CD4-positive, alpha-beta T cell treated with Interleukin-6 for 4 hours (primary cell): ENCODE measurements at regions not wholly inside any gene's neighbourhood (a gene's known extent, or its start where the extent isn't known, plus 50 kb on each side); places are given as distances from the start of the nearest gene placed in this dataset.

ENCODE experiments used
- DNase-seq: peaks from one replicate; pipeline ENCODE4 v3.0.0-alpha.2; 2020; ENCODE audit warnings: mixed read lengths

- DNase-seq: no peak
Measured at GRCh38 chr15:95475067-95475466, 855.4 kb upstream of the NR2F2 start.

- no peak for DNase-seq
Measured at GRCh38 chr15:95479308-95479707, 851.2 kb upstream of the NR2F2 start.

- no peak for DNase-seq
Measured at GRCh38 chr15:95485367-95485766, 845.1 kb upstream of the NR2F2 start.

GRCh38 chr15:95486224-95486623, 844.3 kb upstream of the NR2F2 start:
- no peak for DNase-seq

- no peak for DNase-seq
Measured at GRCh38 chr15:95489103-95489502, 841.4 kb upstream of the NR2F2 start.

DNA sequence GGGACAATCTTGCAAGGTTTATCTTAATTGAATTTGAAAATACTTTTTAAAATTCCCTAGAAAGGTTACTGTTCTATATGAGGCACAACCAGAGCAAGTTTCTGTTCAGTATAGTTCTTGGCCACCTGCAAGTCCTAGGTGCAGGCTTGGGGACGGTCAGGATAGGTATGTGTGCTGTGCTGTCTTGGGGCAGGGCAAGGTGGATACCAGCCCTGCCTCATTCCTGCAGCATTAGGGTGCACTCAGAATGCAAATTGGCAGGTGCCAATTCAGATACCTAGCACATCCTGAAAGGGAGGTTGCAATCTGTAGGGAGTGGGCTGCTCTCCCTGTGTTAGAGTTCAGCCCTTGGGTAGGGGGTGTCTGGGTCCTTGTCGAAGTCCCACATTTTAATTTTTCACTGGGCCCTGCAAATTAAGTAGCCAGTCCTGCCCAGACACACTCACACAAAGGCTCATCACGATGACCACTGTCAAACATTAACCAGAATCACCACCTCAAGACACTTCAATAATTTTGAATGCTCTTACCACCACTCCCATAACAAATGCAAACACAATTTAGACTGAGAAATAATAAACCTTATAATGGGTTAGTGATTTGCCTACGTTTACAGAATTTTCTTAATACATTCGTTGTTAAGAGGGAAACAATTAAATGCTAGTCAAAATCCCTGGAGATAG, 838.0 kb upstream of the NR2F2 start:
- no peak for DNase-seq

- DNase-seq: no peak
Measured at GRCh38 chr15:95494971-95495541, 835.4 kb upstream of the NR2F2 start.

DNA sequence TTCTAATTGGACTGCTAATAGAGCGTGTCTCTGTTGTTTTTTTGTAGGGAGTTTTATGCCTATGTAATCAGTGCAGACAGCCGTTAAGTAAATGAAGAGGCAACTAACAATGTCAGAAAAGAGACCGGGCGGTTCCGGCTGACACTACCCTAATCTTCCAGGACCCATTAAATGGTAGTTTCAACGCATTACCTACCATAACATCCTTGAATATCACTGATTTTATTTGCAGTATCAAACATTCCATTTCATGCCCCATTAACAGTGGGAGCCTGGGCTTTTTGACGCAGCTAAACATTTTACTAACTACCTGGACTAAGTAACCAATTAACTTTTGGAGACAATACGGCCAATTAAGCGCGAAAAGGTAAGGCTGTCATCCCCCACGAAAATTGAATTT, 832.9 kb upstream of the NR2F2 start:
- no peak for DNase-seq

DNA sequence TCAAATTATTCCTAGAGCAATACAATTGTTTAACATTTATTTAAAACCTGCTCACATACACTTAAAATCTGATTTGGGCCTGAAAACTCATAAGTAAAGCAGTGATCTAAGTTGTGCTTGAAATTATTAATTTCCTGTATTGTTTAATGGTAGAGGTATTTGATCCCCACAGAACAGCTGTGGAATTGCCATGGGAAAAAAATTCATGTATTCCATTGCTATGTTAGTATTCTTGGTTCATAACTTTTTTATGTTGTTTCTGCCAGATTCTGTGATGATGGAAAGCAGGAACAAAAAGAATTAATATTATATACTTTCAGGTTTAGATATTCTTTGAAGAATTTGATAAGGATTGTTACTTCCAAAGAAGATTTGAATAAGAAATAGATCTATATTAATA, 831.5 kb upstream of the NR2F2 start:
- no peak for DNase-seq

GRCh38 chr15:95499397-95499796, 831.1 kb upstream of the NR2F2 start:
- no peak for DNase-seq

DNA sequence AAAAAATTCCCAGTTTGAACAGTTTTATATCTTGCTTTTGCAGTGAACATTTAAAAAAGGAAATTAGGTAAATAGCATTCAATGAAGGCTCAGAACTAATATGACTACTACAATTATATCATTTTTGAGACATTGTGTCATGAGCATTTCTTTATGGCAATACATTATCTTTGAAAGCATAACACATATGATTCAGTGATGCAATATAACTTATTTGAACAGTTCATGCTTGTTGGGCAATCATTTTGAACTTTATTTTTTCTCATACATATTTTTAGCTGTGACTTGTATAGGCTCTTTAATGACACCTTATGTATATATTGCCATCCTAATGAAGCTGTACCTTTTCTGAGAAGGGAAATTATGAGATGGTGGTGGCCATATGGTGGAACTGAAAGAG, 828.6 kb upstream of the NR2F2 start:
- no peak for DNase-seq

- no peak for DNase-seq
Measured at GRCh38 chr15:95503107-95503506, 827.4 kb upstream of the NR2F2 start.

DNA sequence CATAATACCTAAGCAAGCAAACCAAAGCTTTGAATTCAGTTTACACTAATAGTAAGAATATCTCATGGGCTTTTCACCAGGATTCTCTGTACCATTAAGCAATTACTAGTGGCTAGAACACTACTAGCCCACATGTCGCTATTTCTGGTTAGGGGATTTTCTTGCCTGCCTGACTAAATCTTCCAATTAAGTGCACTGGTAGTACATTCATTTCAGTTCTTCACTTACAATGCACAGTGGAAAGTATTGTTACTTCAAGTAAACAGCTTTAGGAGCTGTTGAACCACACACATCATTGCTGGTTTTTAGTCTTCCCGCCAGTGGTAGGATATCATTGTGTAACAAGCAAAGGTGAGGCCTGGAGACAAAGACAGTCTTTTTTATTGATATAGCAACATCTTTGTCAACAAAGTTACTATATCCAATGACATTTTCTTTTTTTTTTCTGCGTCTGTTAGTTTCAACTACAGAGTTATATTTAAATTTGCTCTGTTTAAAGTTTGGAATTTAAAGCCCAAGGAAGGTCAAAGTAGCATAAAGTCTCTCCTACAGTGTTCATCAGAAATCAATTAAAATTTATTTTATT, 826.8 kb upstream of the NR2F2 start:
- no peak for DNase-seq

- DNase-seq: no peak
Measured at GRCh38 chr15:95511671-95512070, 818.8 kb upstream of the NR2F2 start.

DNA sequence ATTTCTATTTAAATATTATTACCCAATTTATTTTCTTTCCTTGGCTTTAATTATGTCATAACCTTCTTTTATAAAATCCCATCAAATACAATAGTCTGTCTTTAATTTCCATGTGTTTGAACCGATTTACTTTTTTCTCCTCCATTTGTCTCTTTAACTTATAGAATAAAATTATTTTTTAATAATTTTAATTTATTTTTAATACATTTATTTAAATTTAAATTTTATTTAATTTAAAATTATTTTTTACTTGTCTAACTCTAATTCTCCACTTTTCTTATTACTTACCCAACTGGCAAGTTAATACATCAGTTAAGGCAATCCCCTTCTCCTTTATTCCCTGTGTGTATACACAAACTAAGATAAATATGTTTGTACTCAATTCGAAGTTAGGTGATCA, 817.6 kb upstream of the NR2F2 start:
- DNase-seq: no peak

DNA sequence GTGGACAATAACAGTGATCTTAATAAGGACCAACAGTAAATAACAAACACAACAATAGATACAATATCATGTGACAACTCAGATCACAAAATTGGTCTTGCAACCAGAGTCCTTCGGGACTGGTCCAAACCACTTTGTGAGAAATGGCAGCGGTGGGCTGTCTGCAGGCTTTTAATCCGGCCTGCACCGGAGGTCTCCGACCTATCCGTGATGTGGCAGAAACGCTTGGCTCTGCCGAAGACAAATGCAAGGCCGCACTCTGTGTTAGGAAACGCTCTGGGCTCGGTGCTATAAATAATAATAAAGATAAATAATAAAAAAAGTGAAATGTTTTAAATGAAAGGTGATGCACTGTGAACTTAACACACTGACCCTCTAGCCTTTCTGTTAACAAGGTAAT, 810.6 kb upstream of the NR2F2 start:
- DNase-seq: no peak

DNA sequence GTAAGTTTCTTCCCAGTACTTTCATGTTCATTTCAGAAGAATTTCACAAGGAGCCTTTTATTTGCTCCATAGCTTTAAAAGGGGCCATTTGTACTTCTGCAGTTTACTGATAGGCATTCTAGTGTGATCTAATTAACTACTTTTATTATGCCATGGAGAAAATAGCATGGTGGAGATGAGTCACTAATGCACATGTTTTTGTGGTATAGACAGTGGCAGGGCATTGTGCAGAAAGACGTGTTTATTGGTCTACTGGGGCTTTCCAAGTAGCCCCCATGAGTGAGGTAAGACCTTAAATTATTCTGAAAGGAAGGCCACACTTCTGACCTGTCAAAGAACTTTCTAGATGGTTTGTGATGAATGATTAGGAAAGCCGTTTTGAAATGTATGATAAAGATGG, 810.0 kb upstream of the NR2F2 start:
- no peak for DNase-seq

DNA sequence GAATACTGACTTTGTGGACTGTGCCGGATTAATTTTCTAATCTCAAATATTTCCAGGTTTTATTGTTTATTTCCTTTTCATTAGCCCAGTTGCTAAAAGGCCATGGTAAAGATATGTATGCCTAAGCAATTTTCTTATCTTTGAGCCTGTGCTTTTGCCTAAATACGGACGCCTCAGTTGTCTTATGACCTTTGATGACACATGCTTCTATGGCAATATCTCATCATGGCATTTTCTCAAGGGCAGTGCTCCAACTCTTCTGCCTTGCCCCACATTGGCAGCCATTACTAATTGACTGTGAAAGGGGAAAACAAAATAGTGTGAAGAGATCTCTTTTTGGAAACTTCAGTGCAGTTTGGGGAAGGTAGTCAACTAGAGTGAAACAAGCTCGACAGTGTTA, 809.6 kb upstream of the NR2F2 start:
- no peak for DNase-seq

- DNase-seq: no peak
Measured at GRCh38 chr15:95522533-95522932, 808.0 kb upstream of the NR2F2 start.

DNA sequence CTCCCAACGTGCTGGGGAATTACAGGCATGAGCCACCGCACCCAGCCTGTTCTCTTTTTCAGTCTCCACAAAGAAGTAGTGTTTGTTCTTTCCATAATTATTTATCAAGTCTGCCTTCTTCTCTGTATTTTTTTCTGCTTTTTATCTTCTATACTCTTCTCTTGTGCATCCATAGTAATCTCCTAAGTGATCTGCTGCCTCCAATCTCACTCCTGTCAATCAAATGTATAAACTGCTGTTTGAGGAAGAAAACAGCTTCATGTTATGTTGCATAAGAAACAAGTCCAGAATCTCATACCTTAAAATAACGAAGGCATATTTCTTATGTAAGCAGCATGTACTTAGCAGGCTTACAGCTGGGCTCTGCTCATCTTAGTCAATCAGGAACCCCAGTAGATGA, 801.6 kb upstream of the NR2F2 start:
- no peak for DNase-seq

- DNase-seq: no peak
Measured at GRCh38 chr15:95536638-95537037, 793.9 kb upstream of the NR2F2 start.

DNA sequence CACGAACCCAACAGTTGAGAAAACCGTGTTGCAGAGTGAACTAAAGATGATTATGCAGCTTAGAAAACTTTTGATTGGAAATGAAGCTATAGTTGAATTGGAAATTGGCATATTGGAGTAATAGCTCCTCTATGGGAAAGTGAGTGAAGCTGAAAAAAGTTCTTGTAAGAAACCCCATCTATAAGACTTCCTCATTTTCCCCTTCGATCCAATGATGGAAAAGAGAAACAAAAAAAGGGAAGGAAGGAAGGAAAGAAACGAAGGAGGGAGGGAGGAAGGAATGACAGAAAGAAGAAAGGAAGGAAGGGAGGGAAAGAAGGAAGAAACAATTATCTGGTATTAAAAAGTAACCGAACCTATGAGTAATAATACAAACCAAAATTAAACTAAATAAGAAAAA, 791.8 kb upstream of the NR2F2 start:
- no peak for DNase-seq

DNA sequence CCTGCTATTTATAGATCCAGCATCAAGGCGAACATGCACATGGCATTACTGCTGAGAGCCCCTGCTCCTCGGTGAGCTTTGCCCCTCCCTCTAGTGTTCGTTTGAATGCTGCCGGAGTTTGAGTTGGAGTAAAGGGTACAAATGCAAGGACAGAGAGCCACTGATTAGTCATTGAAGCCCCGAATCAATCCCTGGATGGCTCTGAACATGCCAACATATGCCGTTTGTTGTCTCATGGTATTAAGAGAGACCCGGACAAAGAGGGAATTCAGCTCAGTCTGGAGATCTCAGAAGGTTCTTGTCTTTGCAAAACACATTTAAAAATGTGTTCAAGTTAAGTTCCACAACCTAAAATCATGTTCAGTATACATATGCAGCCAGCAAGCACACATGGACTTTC, 789.2 kb upstream of the NR2F2 start:
- DNase-seq: no peak

GRCh38 chr15:95549168-95549738, 781.2 kb upstream of the NR2F2 start:
- no peak for DNase-seq

- no peak for DNase-seq
Measured at GRCh38 chr15:95550702-95551101, 779.8 kb upstream of the NR2F2 start.
